GM12878 (cell line): ENCODE measurements at regions not wholly inside any gene's neighbourhood (a gene's known extent, or its start where the extent isn't known, plus 50 kb on each side); places are given as distances from the start of the nearest gene placed in this dataset.

Source experiments
- ATAC-seq: fragments of 200-7000 bp; cut with Tn5 transposase; 3 replicates; pipeline ENCODE4 v1.9.1; 2020; ENCODE audit warnings: mild to moderate bottlenecking, moderate library complexity
- BruUV-seq: library from RNA; stranded (reverse); fragments of 400-500 nt; replicated peaks from 2 replicates; lab custom pipeline; 2021; lab: Mats Ljungman, UMichigan
- CTCF ChIA-PET: fragments of 300-600 bp; sonication (Branson Sonifier 250); formaldehyde crosslinking; extraction: SDS; loops from one replicate; lab custom pipeline; 2021; ENCODE audit warnings: inconsistent platforms; lab: Yijun Ruan, JAX
- POLR2A ChIA-PET: fragments of 350-600 bp; formaldehyde crosslinking; extraction: SDS; loops from one replicate; lab custom pipeline; 2021; ENCODE audit warnings: inconsistent platforms; lab: Charles Lee
- RAD21 ChIA-PET: fragments of 300-600 bp; sonication (Branson Sonifier 250); formaldehyde crosslinking; loops from one replicate; lab custom pipeline; 2023; ENCODE audit warnings: antibody characterized with exemption; ENCODE audit not compliant: unreplicated experiment; lab: Charles Lee
- SMC1A ChIA-PET: fragments of 300-600 bp; sonication (Branson Sonifier 250); formaldehyde crosslinking; loops from one replicate; lab custom pipeline; 2023; ENCODE audit not compliant: unreplicated experiment, uncharacterized antibody; lab: Charles Lee
- DNase-seq: peaks from one replicate; pipeline ENCODE4 v3.0.0-alpha.2; 2011; ENCODE audit warnings: low read depth, low spot score
- FAIRE-seq: peaks from 3 replicates; lab custom pipeline; 2011; peaks lifted over from hg19 to GRCh38; lab: Jason Lieb, UNC
- H2AFZ ChIP-seq: 2 replicates; pipeline ENCODE4 v1.6.0; 2011; ENCODE audit warnings: low read depth, low read length, control low read depth; ENCODE audit not compliant: control insufficient read depth
- H3K27ac ChIP-seq: 2 replicates; pipeline ENCODE4 v1.5.1; 2011; ENCODE audit warnings: control low read depth; ENCODE audit not compliant: control insufficient read depth, insufficient read depth
- H3K27me3 ChIP-seq, 2 experiments: replicated peaks in 1 of 2; 2 replicates each; pipeline versions ENCODE4 v1.6.0 to v1.6.1; 2011; ENCODE audit warnings: low read length in 1 of 2; ENCODE audit not compliant: control insufficient read depth in 2 of 2, insufficient read depth in 2 of 2
- H3K36me3 ChIP-seq, 2 experiments: 2 replicates each; pipeline ENCODE4 v1.5.1; 2011; ENCODE audit warnings: low read length in 1 of 2; ENCODE audit not compliant: control insufficient read depth in 2 of 2, insufficient read depth in 2 of 2
- H3K4me1 ChIP-seq: 2 replicates; pipeline ENCODE4 v1.6.1; 2011; ENCODE audit warnings: mild to moderate bottlenecking, low read length, moderate library complexity, mixed read lengths; ENCODE audit not compliant: control insufficient read depth, insufficient read depth
- H3K4me2 ChIP-seq: 2 replicates; pipeline ENCODE4 v1.6.0; 2011; ENCODE audit warnings: control low read depth; ENCODE audit not compliant: control insufficient read depth, insufficient read depth
- H3K4me3 ChIP-seq: fragments of 200-600 bp; sonication (generic); 2 replicates; pipeline ENCODE4 v1.5.1; 2016
- H3K79me2 ChIP-seq: 2 replicates; pipeline ENCODE4 v1.6.0; 2011; ENCODE audit warnings: low read length; ENCODE audit not compliant: control insufficient read depth, insufficient read depth
- H3K9ac ChIP-seq: 2 replicates; pipeline ENCODE4 v1.8.0; 2011; ENCODE audit warnings: low read length, control low read depth, mixed read lengths; ENCODE audit not compliant: control insufficient read depth, insufficient read depth
- H3K9me3 ChIP-seq: replicated peaks from 3 replicates; pipeline ENCODE4 v1.5.1; 2011; ENCODE audit warnings: mild to moderate bottlenecking, low read length; ENCODE audit not compliant: control insufficient read depth, insufficient read depth
- H4K20me1 ChIP-seq: 2 replicates; pipeline ENCODE4 v1.6.0; 2011; ENCODE audit not compliant: control insufficient read depth, insufficient read depth
- CBX3 ChIP-seq: fragments of 200-600 bp; sonication (generic); IDR thresholded peaks from 2 replicates; pipeline ENCODE4 v1.6.1; 2016; ENCODE audit warnings: low read depth, borderline replicate concordance
- CEBPZ ChIP-seq: fragments of 150-350 bp; IDR thresholded peaks from 2 replicates; pipeline ENCODE4 v1.6.1; 2016; ENCODE audit warnings: low read depth, low read length
- DPF2 ChIP-seq: fragments of 450-650 bp; IDR thresholded peaks from 2 replicates; pipeline ENCODE4 v1.6.1; 2017; ENCODE audit warnings: mild to moderate bottlenecking
- EGR1 ChIP-seq, 2 experiments: IDR thresholded peaks; 1 replicate in 1 of 2; 2 replicates in 1 of 2; pipeline ENCODE4 v1.6.1; 2011 to 2012; ENCODE audit warnings: low read depth in 2 of 2, low read length in 2 of 2, borderline replicate concordance in 1 of 2, mild to moderate bottlenecking in 1 of 2, moderate library complexity in 1 of 2
- EP300 ChIP-seq, 2 experiments: fragments of 150-350 bp in 1 of 2; IDR thresholded peaks; 2 replicates each; pipeline ENCODE4 v1.6.1; 2011 to 2012; ENCODE audit warnings: low read depth in 2 of 2, low read length in 2 of 2, borderline replicate concordance in 1 of 2, improper control_type of control experiment in 1 of 2, inconsistent platforms in 1 of 2; ENCODE audit not compliant: control insufficient read depth in 1 of 2
- EZH2 ChIP-seq: IDR thresholded peaks from 2 replicates; pipeline ENCODE4 v1.6.1; 2012; ENCODE audit warnings: low read depth, mild to moderate bottlenecking, control low read depth, inconsistent platforms, low read length, borderline replicate concordance; ENCODE audit not compliant: control insufficient read depth
- IRF5 ChIP-seq: fragments of 450-650 bp; IDR thresholded peaks from 2 replicates; pipeline ENCODE4 v1.6.1; 2017; ENCODE audit warnings: borderline replicate concordance
- MLLT1 ChIP-seq: fragments of 450-650 bp; IDR thresholded peaks from 2 replicates; pipeline ENCODE4 v1.6.1; 2016; ENCODE audit warnings: mild to moderate bottlenecking
- RAD21 ChIP-seq: IDR thresholded peaks from 2 replicates; pipeline ENCODE4 v1.6.1; 2011; ENCODE audit warnings: mild to moderate bottlenecking, low read depth, low read length, moderate library complexity; ENCODE audit not compliant: insufficient read depth
- RAD51 ChIP-seq: fragments of 450-650 bp; IDR thresholded peaks from 2 replicates; pipeline ENCODE4 v1.6.1; 2016; ENCODE audit warnings: moderate library complexity, mild to moderate bottlenecking, inconsistent platforms
- RELA ChIP-seq: fragments of 450-650 bp; IDR thresholded peaks from 2 replicates; pipeline ENCODE4 v1.8.0; 2014; ENCODE audit warnings: borderline replicate concordance; ENCODE audit not compliant: partially characterized antibody
- SIN3A ChIP-seq: IDR thresholded peaks from 2 replicates; pipeline ENCODE4 v1.6.1; 2012; ENCODE audit warnings: low read depth, low read length, improper control_type of control experiment
- SMAD5 ChIP-seq: IDR thresholded peaks from 2 replicates; pipeline ENCODE4 v1.6.1; 2016; ENCODE audit warnings: antibody characterized with exemption, low read depth
- SP1 ChIP-seq: IDR thresholded peaks from one replicate; pipeline ENCODE4 v1.6.1; 2011; ENCODE audit warnings: low read depth, low read length
- STAT3 ChIP-seq: IDR thresholded peaks from 2 replicates; pipeline ENCODE4 v1.6.1; 2011; ENCODE audit warnings: low read depth, low read length, improper control_type of control experiment
- TAF1 ChIP-seq: IDR thresholded peaks from 2 replicates; pipeline ENCODE4 v1.6.1; 2011; ENCODE audit warnings: mild to moderate bottlenecking, low read depth, low read length, borderline replicate concordance
- WGBS: methylation state at CpG from one replicate; pipeline ENCODE4 v1.1.6; 2016; ENCODE audit warnings: low lambda C conversion rate; ENCODE audit not compliant: insufficient replicate concordance, insufficient coverage; ENCODE audit errors: missing lambda C conversion rate; 5-methylcytosine and 5-hydroxymethylcytosine counted together
- in situ Hi-C: fragments of 300-500 bp; cut with MboI; formaldehyde crosslinking; loops from 9 replicates; pipeline ENCODE4 v1.14.3; 2018; ENCODE audit warnings: mixed read lengths
- intact Hi-C: fragments of 100-400 bp; cut with micrococcal nuclease; formaldehyde crosslinking; loops from one replicate; pipeline ENCODE4 v1.14.2; 2022; ENCODE audit not compliant: unreplicated experiment
- TF ChIP-seq, protein P1 (sequence below), 3 experiments: IDR thresholded peaks in 2 of 3; conservative IDR thresholded peaks in 1 of 3; 2 replicates each; pipeline ENCODE4 v1.5.1; 2011; ENCODE audit warnings: low read depth in 3 of 3, low read length in 3 of 3, mild to moderate bottlenecking in 3 of 3, control low read depth in 2 of 3, moderate library complexity in 2 of 3, inconsistent platforms in 1 of 3, mixed read lengths in 1 of 3; ENCODE audit not compliant: control insufficient read depth in 2 of 3, insufficient read depth in 1 of 3; ENCODE audit errors: extremely low read depth in 1 of 3

- CTCF ChIA-PET = no interaction called here
- Histone ChIP-seq H3K9me3 (no peaks in the 10 kb centered on the region), H4K20me1 (no peaks in the 10 kb centered on the region), H3K79me2 (no peaks in the 10 kb centered on the region), H3K4me3 (no peak overlapping the region), H3K27ac (no peak overlapping the region), H2AFZ (no peak overlapping the region), H3K36me3 (no peaks in the 10 kb centered on the region), H3K27me3 (no peaks in the 10 kb centered on the region), H3K4me1 (no peaks in the 10 kb centered on the region), H3K9ac (no peak overlapping the region), H3K4me2 (no peak overlapping the region)
- intact Hi-C loops = no loop called here
- no TSS peak for BruUV-seq
- RAD21 ChIA-PET = no interaction called here
- FAIRE-seq (no peak), DNase-seq (no peak), ATAC-seq (no peak)
- SMC1A ChIA-PET = no interaction called here
- WGBS = 7% methylated on average over 10 of the region's 10 CpGs
- in situ Hi-C loops = no loop called here
- POLR2A ChIA-PET = no interaction called here
- TF ChIP-seq SP1 = no peak
- TF ChIP-seq CBX3 = no peak
- no peak for TF ChIP-seq TAF1
- no peak for TF ChIP-seq RAD21
- TF ChIP-seq SIN3A = no peak
- no peak for TF ChIP-seq STAT3
- no peak for TF ChIP-seq MLLT1
- TF ChIP-seq DPF2 = no peak
- no peak for TF ChIP-seq RELA
- no peak for TF ChIP-seq RAD51
- no peak for TF ChIP-seq SMAD5
- no peak for TF ChIP-seq CEBPZ
- TF ChIP-seq EGR1 (IDR thresholded peaks at IDR 0.05; ENCODE audit: borderline replicate concordance in 1 of 2, low read depth in 2 of 2, low read length in 2 of 2) = no peak
- TF ChIP-seq EZH2 = no peak
- TF ChIP-seq, protein P1, sequence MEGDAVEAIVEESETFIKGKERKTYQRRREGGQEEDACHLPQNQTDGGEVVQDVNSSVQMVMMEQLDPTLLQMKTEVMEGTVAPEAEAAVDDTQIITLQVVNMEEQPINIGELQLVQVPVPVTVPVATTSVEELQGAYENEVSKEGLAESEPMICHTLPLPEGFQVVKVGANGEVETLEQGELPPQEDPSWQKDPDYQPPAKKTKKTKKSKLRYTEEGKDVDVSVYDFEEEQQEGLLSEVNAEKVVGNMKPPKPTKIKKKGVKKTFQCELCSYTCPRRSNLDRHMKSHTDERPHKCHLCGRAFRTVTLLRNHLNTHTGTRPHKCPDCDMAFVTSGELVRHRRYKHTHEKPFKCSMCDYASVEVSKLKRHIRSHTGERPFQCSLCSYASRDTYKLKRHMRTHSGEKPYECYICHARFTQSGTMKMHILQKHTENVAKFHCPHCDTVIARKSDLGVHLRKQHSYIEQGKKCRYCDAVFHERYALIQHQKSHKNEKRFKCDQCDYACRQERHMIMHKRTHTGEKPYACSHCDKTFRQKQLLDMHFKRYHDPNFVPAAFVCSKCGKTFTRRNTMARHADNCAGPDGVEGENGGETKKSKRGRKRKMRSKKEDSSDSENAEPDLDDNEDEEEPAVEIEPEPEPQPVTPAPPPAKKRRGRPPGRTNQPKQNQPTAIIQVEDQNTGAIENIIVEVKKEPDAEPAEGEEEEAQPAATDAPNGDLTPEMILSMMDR (IDR thresholded peaks at IDR 0.05 in 2 of 3, conservative IDR thresholded peaks at IDR 0.05 in 1 of 3; ENCODE audit: control insufficient read depth in 2 of 3, extremely low read depth in 1 of 3, insufficient read depth in 1 of 3, low read depth in 3 of 3, low read length in 3 of 3) = no peak
- TF ChIP-seq EP300 (IDR thresholded peaks at IDR 0.05; ENCODE audit: borderline replicate concordance in 1 of 2, control insufficient read depth in 1 of 2, low read depth in 2 of 2, low read length in 2 of 2) = no peak
- TF ChIP-seq IRF5 = no peak
Observed at GRCh38 chr22:27133019-27133431, 475.6 kb downstream of the MIAT start.
